Neural progenitor cell (in vitro differentiated cells): ENCODE measurements at regions not wholly inside any gene's neighbourhood (a gene's known extent, or its start where the extent isn't known, plus 50 kb on each side); places are given as distances from the start of the nearest gene placed in this dataset.

Experiments
- DNase-seq: peaks from one replicate; pipeline ENCODE4 v3.0.0-alpha.2; 2016; ENCODE audit warnings: low spot score
- H2AFZ ChIP-seq: fragments of 200-600 bp; sonication (generic); replicated peaks from 2 replicates; pipeline ENCODE4 v1.6.1; 2016; ENCODE audit warnings: antibody characterized with exemption
- H3F3A ChIP-seq: fragments of 200-600 bp; sonication (generic); 2 replicates; pipeline ENCODE4 v1.6.1; 2016; ENCODE audit warnings: antibody characterized with exemption, low read depth
- H3K27ac ChIP-seq: fragments of 200-600 bp; sonication (generic); 2 replicates; pipeline ENCODE4 v1.5.1; 2016; ENCODE audit warnings: mild to moderate bottlenecking
- H3K27me3 ChIP-seq: fragments of 200-600 bp; sonication (generic); 2 replicates; pipeline ENCODE4 v1.6.1; 2016; ENCODE audit warnings: mild to moderate bottlenecking, moderate library complexity
- H3K36me3 ChIP-seq: fragments of 200-600 bp; sonication (generic); 2 replicates; pipeline ENCODE4 v1.5.1; 2016
- H3K4me1 ChIP-seq: fragments of 200-600 bp; sonication (generic); 2 replicates; pipeline ENCODE4 v1.6.1; 2016; ENCODE audit warnings: mixed run types
- H3K4me2 ChIP-seq: fragments of 200-600 bp; sonication (generic); 2 replicates; pipeline ENCODE4 v1.6.1; 2016
- H3K4me3 ChIP-seq: fragments of 200-600 bp; sonication (generic); 2 replicates; pipeline ENCODE4 v1.5.1; 2016
- H3K79me2 ChIP-seq: fragments of 200-600 bp; sonication (generic); 2 replicates; pipeline ENCODE4 v1.6.1; 2016; ENCODE audit warnings: low read depth
- H3K9ac ChIP-seq: fragments of 200-600 bp; sonication (generic); 2 replicates; pipeline ENCODE4 v1.6.1; 2016
- H3K9me3 ChIP-seq: fragments of 200-600 bp; sonication (generic); 2 replicates; pipeline ENCODE4 v1.5.1; 2016; ENCODE audit warnings: low read depth
- H4K20me1 ChIP-seq: fragments of 200-600 bp; sonication (generic); 2 replicates; pipeline ENCODE4 v1.6.1; 2016; ENCODE audit warnings: low read depth
- H3K27ac Mint-ChIP-seq: 3 replicates; pipeline ENCODE4 v1.8.0; 2021; ENCODE audit warnings: mixed read lengths
- H3K27me3 Mint-ChIP-seq: 2 replicates; pipeline ENCODE4 v1.8.0; 2022; ENCODE audit warnings: low read depth, mild to moderate bottlenecking, inconsistent platforms, moderate library complexity, mixed read lengths; ENCODE audit not compliant: insufficient read depth
- H3K36me3 Mint-ChIP-seq: 3 replicates; pipeline ENCODE4 v1.8.0; 2021; ENCODE audit warnings: mixed read lengths
- H3K4me1 Mint-ChIP-seq: 3 replicates; pipeline ENCODE4 v1.8.0; 2021; ENCODE audit warnings: mixed read lengths
- H3K4me3 Mint-ChIP-seq: 3 replicates; pipeline ENCODE4 v1.8.0; 2021; ENCODE audit warnings: mild to moderate bottlenecking, moderate library complexity, mixed read lengths
- H3K9me3 Mint-ChIP-seq: 3 replicates; pipeline ENCODE4 v1.8.0; 2020; ENCODE audit warnings: mixed read lengths
- CTCF ChIP-seq: fragments of 200-600 bp; sonication (generic); IDR thresholded peaks from 2 replicates; pipeline ENCODE4 v1.5.1; 2017; ENCODE audit warnings: antibody characterized with exemption, mild to moderate bottlenecking
- EZH2 ChIP-seq: fragments of 200-600 bp; sonication (generic); IDR thresholded peaks from 2 replicates; pipeline ENCODE4 v1.6.1; 2017; ENCODE audit warnings: antibody characterized with exemption, mild to moderate bottlenecking, moderate library complexity
- EZH2phosphoT487 ChIP-seq: fragments of 200-600 bp; sonication (generic); IDR thresholded peaks from 2 replicates; pipeline ENCODE4 v1.6.1; 2017; ENCODE audit warnings: antibody characterized with exemption

- no peaks in the 10 kb centered on the region for H4K20me1 ChIP-seq
- no peak overlapping the region for H3K4me3 Mint-ChIP-seq
- no peaks in the 10 kb centered on the region for H3K36me3 Mint-ChIP-seq
- no peak overlapping the region for H3K27ac Mint-ChIP-seq
- H3F3A ChIP-seq: no peaks in the 10 kb centered on the region
- no peaks in the 10 kb centered on the region for H3K9me3 Mint-ChIP-seq
- no peaks in the 10 kb centered on the region for H3K79me2 ChIP-seq
- DNase-seq: no peak
- no peaks in the 10 kb centered on the region for H3K27me3 ChIP-seq
- no peak overlapping the region for H3K9ac ChIP-seq
- no peak overlapping the region for H3K4me2 ChIP-seq
- H2AFZ ChIP-seq: no peak overlapping the region
- no peak for TF ChIP-seq EZH2phosphoT487
- no peak for TF ChIP-seq EZH2
- TF ChIP-seq CTCF: no peak
- no peaks in the 10 kb centered on the region for H3K4me1 ChIP-seq
- H3K27me3 Mint-ChIP-seq: no peaks in the 10 kb centered on the region
- no peak overlapping the region for H3K4me3 ChIP-seq
- H3K36me3 ChIP-seq: no peaks in the 10 kb centered on the region
- no peak overlapping the region for H3K27ac ChIP-seq
- H3K4me1 Mint-ChIP-seq: peaks cover 2% of the 10 kb centered on the region
- no peaks in the 10 kb centered on the region for H3K9me3 ChIP-seq
These were observed 625.7 kb upstream of the ANKRD30A start for GRCh38 chr10:36499693-36500092.

GRCh38 chr10:36496758-36497157 is 628.6 kb upstream of the ANKRD30A start:
- Histone ChIP-seq H3K27me3 (no peaks in the 10 kb centered on the region), H3K79me2 (no peaks in the 10 kb centered on the region), H3K4me3 (no peak overlapping the region), H2AFZ (no peak overlapping the region), H3K27ac (no peak overlapping the region), H4K20me1 (no peaks in the 10 kb centered on the region), H3F3A (no peaks in the 10 kb centered on the region), H3K4me2 (no peak overlapping the region), H3K36me3 (no peaks in the 10 kb centered on the region), H3K4me1 (no peaks in the 10 kb centered on the region), H3K9ac (no peak overlapping the region), H3K9me3 (no peaks in the 10 kb centered on the region)
- no peak for DNase-seq
- Mint-ChIP-seq H3K27ac (no peak overlapping the region), H3K27me3 (peaks cover 2% of the 10 kb centered on the region), H3K9me3 (no peaks in the 10 kb centered on the region), H3K36me3 (no peaks in the 10 kb centered on the region), H3K4me1 (peaks cover 2% of the 10 kb centered on the region), H3K4me3 (no peak overlapping the region)
- no peak for TF ChIP-seq EZH2phosphoT487
- TF ChIP-seq EZH2: no peak
- TF ChIP-seq CTCF: no peak

- Histone ChIP-seq H2AFZ (no peak overlapping the region), H3K9ac (no peak overlapping the region), H3K27me3 (no peaks in the 10 kb centered on the region), H3K4me1 (no peaks in the 10 kb centered on the region), H3K27ac (no peak overlapping the region), H3K4me3 (no peak overlapping the region), H3K4me2 (no peak overlapping the region), H3F3A (no peaks in the 10 kb centered on the region), H4K20me1 (no peaks in the 10 kb centered on the region), H3K79me2 (no peaks in the 10 kb centered on the region), H3K36me3 (no peaks in the 10 kb centered on the region), H3K9me3 (no peaks in the 10 kb centered on the region)
- no peak for DNase-seq
- Mint-ChIP-seq H3K27ac (no peak overlapping the region), H3K4me1 (peaks cover 2% of the 10 kb centered on the region), H3K36me3 (no peaks in the 10 kb centered on the region), H3K9me3 (no peaks in the 10 kb centered on the region), H3K4me3 (no peak overlapping the region), H3K27me3 (peaks cover 2% of the 10 kb centered on the region)
- TF ChIP-seq EZH2phosphoT487: no peak
- no peak for TF ChIP-seq CTCF
These were observed 631.0 kb upstream of the ANKRD30A start for GRCh38 chr10:36494371-36494770.

- Histone ChIP-seq H3K36me3 (no peaks in the 10 kb centered on the region), H2AFZ (no peak overlapping the region), H3K4me3 (no peak overlapping the region), H3F3A (no peaks in the 10 kb centered on the region), H3K27me3 (no peaks in the 10 kb centered on the region), H3K9ac (no peak overlapping the region), H3K4me1 (no peaks in the 10 kb centered on the region), H3K79me2 (no peaks in the 10 kb centered on the region), H3K9me3 (no peaks in the 10 kb centered on the region), H3K27ac (no peak overlapping the region), H3K4me2 (no peak overlapping the region), H4K20me1 (no peaks in the 10 kb centered on the region)
- TF ChIP-seq EZH2phosphoT487 (no peak), EZH2 (no peak), CTCF (no peak)
- no peak for DNase-seq
- no peaks in the 10 kb centered on the region for H3K36me3 Mint-ChIP-seq
- H3K4me1 Mint-ChIP-seq: peaks cover 2% of the 10 kb centered on the region
- no peak overlapping the region for H3K4me3 Mint-ChIP-seq
- no peak overlapping the region for H3K27ac Mint-ChIP-seq
- no peaks in the 10 kb centered on the region for H3K9me3 Mint-ChIP-seq
- H3K27me3 Mint-ChIP-seq: peaks cover 2% of the 10 kb centered on the region
These were observed 631.9 kb upstream of the ANKRD30A start for GRCh38 chr10:36493516-36493880.
